WTC11 (cell line): ENCODE measurements at regions not wholly inside any gene's neighbourhood (a gene's known extent, or its start where the extent isn't known, plus 50 kb on each side); places are given as distances from the start of the nearest gene placed in this dataset.

Source experiments
- ATAC-seq: fragments of 200-7000 bp; cut with Tn5 transposase; 2 replicates; pipeline ENCODE4 v1.10.0; 2021; ENCODE audit warnings: mild to moderate bottlenecking, moderate library complexity
- CTCF ChIA-PET: fragments of 300-600 bp; sonication (Branson Sonifier 250); formaldehyde crosslinking; loops from one replicate; lab custom pipeline; 2021; ENCODE audit warnings: antibody characterized with exemption; lab: Charles Lee
- POLR2A ChIA-PET: fragments of 350-600 bp; sonication (Branson Sonifier 250); formaldehyde crosslinking; loops from one replicate; lab custom pipeline; 2021; ENCODE audit warnings: antibody characterized with exemption; lab: Charles Lee
- DNase-seq: peaks from one replicate; pipeline ENCODE4 v3.0.0; 2021; ENCODE audit warnings: low spot score
- H3K27ac Mint-ChIP-seq: 2 replicates; pipeline ENCODE4 v1.8.0; 2021; ENCODE audit warnings: mixed read lengths
- H3K27me3 Mint-ChIP-seq: 2 replicates; pipeline ENCODE4 v1.8.0; 2021; ENCODE audit warnings: low read depth, mild to moderate bottlenecking, moderate library complexity, mixed read lengths
- H3K36me3 Mint-ChIP-seq: 2 replicates; pipeline ENCODE4 v1.8.0; 2021; ENCODE audit warnings: mixed read lengths
- H3K4me1 Mint-ChIP-seq: 2 replicates; pipeline ENCODE4 v1.8.0; 2022; ENCODE audit warnings: mixed read lengths
- H3K4me3 Mint-ChIP-seq: 2 replicates; pipeline ENCODE4 v1.8.0; 2021; ENCODE audit warnings: mild to moderate bottlenecking, moderate library complexity, mixed read lengths
- H3K9me3 Mint-ChIP-seq: 2 replicates; pipeline ENCODE4 v1.8.0; 2021; ENCODE audit warnings: mixed read lengths
- AFF4 ChIP-seq: sonication (generic); formaldehyde crosslinking; IDR thresholded peaks from 2 replicates; pipeline ENCODE4 v1.8.1; 2023; ENCODE audit warnings: mild to moderate bottlenecking, missing genetic modification reagents, borderline replicate concordance
- ATF1 ChIP-seq: sonication (generic); formaldehyde crosslinking; IDR thresholded peaks from 2 replicates; pipeline ENCODE4 v1.8.1; 2023; ENCODE audit warnings: mild to moderate bottlenecking, moderate library complexity, missing genetic modification reagents
- ATF2 ChIP-seq: sonication (generic); formaldehyde crosslinking; IDR thresholded peaks from 2 replicates; pipeline ENCODE4 v1.8.1; 2022; ENCODE audit warnings: low read depth, missing genetic modification reagents, borderline replicate concordance
- CDX4 ChIP-seq: fragments of 250-450 bp; sonication (Bioruptor Pico); IDR thresholded peaks from 2 replicates; pipeline ENCODE4 v1.9.0; 2021; ENCODE audit warnings: moderate library complexity, mild to moderate bottlenecking, inconsistent platforms, borderline replicate concordance
- CREM ChIP-seq: sonication (generic); formaldehyde crosslinking; IDR thresholded peaks from 2 replicates; pipeline ENCODE4 v1.8.1; 2022; ENCODE audit warnings: mild to moderate bottlenecking, missing genetic modification reagents, moderate library complexity
- JAZF1 ChIP-seq: fragments of 250-450 bp; sonication (Bioruptor Pico); IDR thresholded peaks from 2 replicates; pipeline ENCODE4 v1.9.0; 2021; ENCODE audit warnings: moderate library complexity, mild to moderate bottlenecking, inconsistent platforms
- JUN ChIP-seq: sonication (generic); formaldehyde crosslinking; IDR thresholded peaks from 2 replicates; pipeline ENCODE4 v1.8.0; 2023; ENCODE audit warnings: mild to moderate bottlenecking, missing genetic modification reagents
- NFE2L1 ChIP-seq: sonication (generic); formaldehyde crosslinking; IDR thresholded peaks from 2 replicates; pipeline ENCODE4 v1.8.1; 2023; ENCODE audit warnings: missing genetic modification reagents
- SMAD3 ChIP-seq: sonication (generic); formaldehyde crosslinking; IDR thresholded peaks from 2 replicates; pipeline ENCODE4 v1.8.0; 2022; ENCODE audit warnings: missing genetic modification reagents, mild to moderate bottlenecking, borderline replicate concordance
- SMAD4 ChIP-seq: sonication (generic); formaldehyde crosslinking; IDR thresholded peaks from 2 replicates; pipeline ENCODE4 v1.8.0; 2022; ENCODE audit warnings: mild to moderate bottlenecking, missing genetic modification reagents
- SOX15 ChIP-seq: fragments of 250-450 bp; sonication (Bioruptor Pico); IDR thresholded peaks from 2 replicates; pipeline ENCODE4 v1.9.0; 2021; ENCODE audit warnings: mild to moderate bottlenecking
- TCF7 ChIP-seq: sonication (generic); formaldehyde crosslinking; IDR thresholded peaks from 2 replicates; pipeline ENCODE4 v1.8.0; 2022; ENCODE audit warnings: mild to moderate bottlenecking, low read depth, missing genetic modification reagents, moderate library complexity
- TEAD4 ChIP-seq: sonication (generic); formaldehyde crosslinking; IDR thresholded peaks from 2 replicates; pipeline ENCODE4 v1.8.0; 2022; ENCODE audit warnings: mild to moderate bottlenecking, missing genetic modification reagents
- ZNF138 ChIP-seq: sonication (generic); formaldehyde crosslinking; conservative IDR thresholded peaks from 2 replicates; pipeline ENCODE4 v1.8.1; 2022; ENCODE audit warnings: mild to moderate bottlenecking, moderate library complexity, missing genetic modification reagents
- ZNF263 ChIP-seq: sonication (generic); formaldehyde crosslinking; IDR thresholded peaks from 2 replicates; pipeline ENCODE4 v1.8.1; 2022; ENCODE audit warnings: low read depth, mild to moderate bottlenecking, moderate library complexity, missing genetic modification reagents
- ZNF396 ChIP-seq: fragments of 250-450 bp; sonication (Bioruptor Pico); IDR thresholded peaks from 2 replicates; pipeline ENCODE4 v1.8.0; 2021; ENCODE audit warnings: mild to moderate bottlenecking, moderate library complexity, borderline replicate concordance
- ZNF416 ChIP-seq: fragments of 250-450 bp; sonication (Bioruptor Pico); IDR thresholded peaks from 2 replicates; pipeline ENCODE4 v1.9.0; 2021; ENCODE audit warnings: mild to moderate bottlenecking, inconsistent platforms
- ZNF532 ChIP-seq: fragments of 250-450 bp; sonication (Bioruptor Pico); IDR thresholded peaks from 2 replicates; pipeline ENCODE4 v1.9.0; 2021; ENCODE audit warnings: mild to moderate bottlenecking, borderline replicate concordance
- TF ChIP-seq, protein P1 (sequence below): sonication (generic); formaldehyde crosslinking; IDR thresholded peaks from 2 replicates; pipeline ENCODE4 v1.8.0; 2022; ENCODE audit warnings: mild to moderate bottlenecking, missing genetic modification reagents
- TF ChIP-seq, protein P2 (sequence below): fragments of 250-450 bp; sonication (Bioruptor Pico); IDR thresholded peaks from 2 replicates; pipeline ENCODE4 v1.9.0; 2021; ENCODE audit warnings: mild to moderate bottlenecking
- TF ChIP-seq, protein P3 (sequence below): sonication (generic); formaldehyde crosslinking; IDR thresholded peaks from 2 replicates; pipeline ENCODE4 v1.8.1; 2023; ENCODE audit warnings: mild to moderate bottlenecking, missing genetic modification reagents, moderate library complexity

- TF ChIP-seq ZNF532 (CRISPR knock-in tag), result no peak
- TF ChIP-seq, protein P1, sequence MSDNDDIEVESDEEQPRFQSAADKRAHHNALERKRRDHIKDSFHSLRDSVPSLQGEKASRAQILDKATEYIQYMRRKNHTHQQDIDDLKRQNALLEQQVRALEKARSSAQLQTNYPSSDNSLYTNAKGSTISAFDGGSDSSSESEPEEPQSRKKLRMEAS (CRISPR knock-in tag), result no peak
Observed at GRCh38 chr7:118762451-118762850, 537.9 kb downstream of the ANKRD7 start (continued).

DNA sequence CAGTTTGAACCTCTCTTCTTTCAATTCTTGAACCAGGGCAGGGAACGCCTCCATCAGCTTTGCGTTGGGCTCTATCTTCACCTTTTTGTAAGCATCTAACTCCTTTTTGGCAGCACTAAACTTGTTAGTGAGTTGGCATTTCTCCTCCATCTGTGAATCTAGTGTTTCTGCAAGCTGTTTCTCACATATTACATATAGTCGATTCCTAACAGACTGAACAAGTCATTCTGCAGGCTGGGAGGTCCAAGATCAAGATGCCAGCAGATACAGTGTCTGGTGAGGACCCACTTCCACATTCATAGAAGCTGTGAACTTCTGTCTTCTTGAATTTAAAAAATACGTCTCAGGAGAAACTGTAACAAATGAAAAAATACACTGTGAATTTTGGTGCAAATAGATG is 539.7 kb downstream of the ANKRD7 start:
- H3K27ac Mint-ChIP-seq, result no peak overlapping the region
- no peak overlapping the region for H3K4me3 Mint-ChIP-seq
- peaks cover 10% of the 10 kb centered on the region for H3K4me1 Mint-ChIP-seq
- H3K27me3 Mint-ChIP-seq, result no peaks in the 10 kb centered on the region
- ATAC-seq (no peak), DNase-seq (no peak)
- TF ChIP-seq ATF1 (no peak), SOX15 (CRISPR knock-in tag) (no peak), JUN (CRISPR knock-in tag) (no peak), ATF2 (CRISPR knock-in tag) (no peak), TCF7 (CRISPR knock-in tag) (no peak), ZNF416 (CRISPR knock-in tag) (no peak), CDX4 (CRISPR knock-in tag) (no peak), ZNF263 (CRISPR knock-in tag) (no peak), TEAD4 (no peak), ZNF396 (CRISPR knock-in tag) (no peak), NFE2L1 (CRISPR knock-in tag) (no peak), SMAD4 (CRISPR knock-in tag) (no peak), ZNF138 (CRISPR knock-in tag) (no peak), CREM (CRISPR knock-in tag) (no peak), AFF4 (CRISPR knock-in tag) (no peak), JAZF1 (CRISPR knock-in tag) (no peak), SMAD3 (no peak)
- TF ChIP-seq, protein P2, sequence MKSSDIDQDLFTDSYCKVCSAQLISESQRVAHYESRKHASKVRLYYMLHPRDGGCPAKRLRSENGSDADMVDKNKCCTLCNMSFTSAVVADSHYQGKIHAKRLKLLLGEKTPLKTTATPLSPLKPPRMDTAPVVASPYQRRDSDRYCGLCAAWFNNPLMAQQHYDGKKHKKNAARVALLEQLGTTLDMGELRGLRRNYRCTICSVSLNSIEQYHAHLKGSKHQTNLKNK (CRISPR knock-in tag), result no peak
- TF ChIP-seq, protein P3, sequence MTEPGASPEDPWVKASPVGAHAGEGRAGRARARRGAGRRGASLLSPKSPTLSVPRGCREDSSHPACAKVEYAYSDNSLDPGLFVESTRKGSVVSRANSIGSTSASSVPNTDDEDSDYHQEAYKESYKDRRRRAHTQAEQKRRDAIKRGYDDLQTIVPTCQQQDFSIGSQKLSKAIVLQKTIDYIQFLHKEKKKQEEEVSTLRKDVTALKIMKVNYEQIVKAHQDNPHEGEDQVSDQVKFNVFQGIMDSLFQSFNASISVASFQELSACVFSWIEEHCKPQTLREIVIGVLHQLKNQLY (CRISPR knock-in tag), result no peak
- peaks cover 20% of the 10 kb centered on the region for H3K9me3 Mint-ChIP-seq
- ChIA-PET CTCF (interaction anchor here (1.1 kb wide), 1 partner anchor 412 kb away, joined by 3 read pairs; no protein-coding TSS in a partner anchor), POLR2A (no interaction called here)
- peaks cover 10% of the 10 kb centered on the region for H3K36me3 Mint-ChIP-seq
